ENCODE measurements at regions not wholly inside any gene's neighbourhood (a gene's known extent, or its start where the extent isn't known, plus 50 kb on each side); places are given as distances from the start of the nearest gene placed in this dataset.
"Not testable (repeated sequence)": the region's sequence is repeated elsewhere in the genome, so short reads cannot be mapped to it uniquely, and the experiment has no call there.

GRCh38 chr13:106096661-106097092 lies 438.8 kb downstream of the EFNB2 start:
- no peak for DNase-seq (ENCODE audit: low read depth, low spot score)

GRCh38 chr13:106095919-106096318 lies 439.5 kb downstream of the EFNB2 start:
- DNase-seq (ENCODE audit: low read depth, low spot score): no peak

- no peak for DNase-seq (ENCODE audit: low read depth, low spot score)
Observed at GRCh38 chr13:106095406-106095805, 440.1 kb downstream of the EFNB2 start.

- DNase-seq (ENCODE audit: low read depth, low spot score): no peak
Observed at GRCh38 chr13:106090001-106090400, 445.5 kb downstream of the EFNB2 start.

- DNase-seq (ENCODE audit: low read depth, low spot score): no peak
Observed at GRCh38 chr13:106089261-106089980, 446.0 kb downstream of the EFNB2 start.

- no peak for DNase-seq (ENCODE audit: low read depth, low spot score)
Observed at GRCh38 chr13:106088085-106088484, 447.4 kb downstream of the EFNB2 start.

GRCh38 chr13:106087201-106087600 lies 448.3 kb downstream of the EFNB2 start:
- no peak for DNase-seq (ENCODE audit: low read depth, low spot score)

- DNase-seq (ENCODE audit: low read depth, low spot score): no peak
Observed at GRCh38 chr13:106083620-106084350, 451.7 kb downstream of the EFNB2 start.

- not testable (repeated sequence) for DNase-seq (ENCODE audit: low read depth, low spot score)
Observed at GRCh38 chr13:106081221-106081620, 454.2 kb downstream of the EFNB2 start.

GRCh38 chr13:106078191-106078590 lies 457.3 kb downstream of the EFNB2 start:
- DNase-seq (ENCODE audit: low read depth, low spot score): no peak

GRCh38 chr13:106077017-106077416 lies 458.4 kb downstream of the EFNB2 start:
- no peak for DNase-seq (ENCODE audit: low read depth, low spot score)

GRCh38 chr13:106072014-106072413 lies 463.4 kb downstream of the EFNB2 start:
- DNase-seq (ENCODE audit: low read depth, low spot score): no peak

- no peak for DNase-seq (ENCODE audit: low read depth, low spot score)
Observed at GRCh38 chr13:106063591-106064313, 471.7 kb downstream of the EFNB2 start.

GRCh38 chr13:106061781-106062180 lies 473.7 kb downstream of the EFNB2 start:
- DNase-seq (ENCODE audit: low read depth, low spot score): no peak

- DNase-seq (ENCODE audit: low read depth, low spot score): no peak
Observed at GRCh38 chr13:106056851-106057250, 478.6 kb downstream of the EFNB2 start.

- no peak for DNase-seq (ENCODE audit: low read depth, low spot score)
Observed at GRCh38 chr13:106052200-106052767, 483.2 kb downstream of the EFNB2 start.

GRCh38 chr13:106049171-106049570 lies 486.3 kb downstream of the EFNB2 start:
- no peak for DNase-seq (ENCODE audit: low read depth, low spot score)

- DNase-seq (ENCODE audit: low read depth, low spot score): no peak
Observed at GRCh38 chr13:106048386-106048785, 487.1 kb downstream of the EFNB2 start.

GRCh38 chr13:106047859-106048258 lies 487.6 kb downstream of the EFNB2 start:
- DNase-seq (ENCODE audit: low read depth, low spot score): no peak

- no peak for DNase-seq (ENCODE audit: low read depth, low spot score)
Observed at GRCh38 chr13:106042996-106043581, 492.4 kb downstream of the EFNB2 start.

GRCh38 chr13:106041445-106041844 lies 494.0 kb downstream of the EFNB2 start:
- DNase-seq (ENCODE audit: low read depth, low spot score): no peak

- no peak for DNase-seq (ENCODE audit: low read depth, low spot score)
Observed at GRCh38 chr13:106038752-106039151, 496.7 kb downstream of the EFNB2 start.

Data from brain pericyte (primary cell).